HCT116 (cell line): ENCODE measurements at regions not wholly inside any gene's neighbourhood (a gene's known extent, or its start where the extent isn't known, plus 50 kb on each side); places are given as distances from the start of the nearest gene placed in this dataset.

Source experiments
- ATAC-seq: fragments of 200-7000 bp; cut with Tn5 transposase; 2 replicates; pipeline ENCODE4 v1.9.1; 2020; ENCODE audit warnings: mild to moderate bottlenecking, moderate library complexity
- BruUV-seq: library from RNA; stranded (reverse); fragments of 400-500 nt; replicated peaks from 2 replicates; lab custom pipeline; 2021; lab: Mats Ljungman, UMichigan
- CTCF ChIA-PET: fragments of 300-600 bp; sonication (Branson Sonifier 250); formaldehyde crosslinking; loops from one replicate; lab custom pipeline; 2021; ENCODE audit warnings: antibody characterized with exemption; lab: Charles Lee
- POLR2A ChIA-PET: fragments of 300-600, 350-600 bp; sonication (Branson Sonifier 250); formaldehyde crosslinking; loops from one replicate; lab custom pipeline; 2021; ENCODE audit warnings: antibody characterized with exemption; lab: Charles Lee
- RAD21 ChIA-PET, 2 experiments: fragments of 300-600 bp; sonication (Branson Sonifier 250); formaldehyde crosslinking; loops; one replicate each; lab custom pipeline; 2023; ENCODE audit warnings: low total read pairs in 2 of 2; ENCODE audit not compliant: uncharacterized antibody in 2 of 2, unreplicated experiment in 2 of 2, low non-redundant PET in 1 of 2; lab: Charles Lee
- DNase-seq: peaks from one replicate; pipeline ENCODE4 v3.0.0-alpha.2; 2010; ENCODE audit warnings: low read depth, low spot score
- H2AFZ ChIP-seq: fragments of 200-600 bp; shearing (Covaris generic), sonication (generic); 2 replicates; pipeline ENCODE4 v1.6.1; 2017; ENCODE audit warnings: low read depth, mixed run types, mixed read lengths, antibody characterized with exemption, low read length; ENCODE audit not compliant: poor library complexity, severe bottlenecking
- H3K27ac ChIP-seq: 2 replicates; pipeline ENCODE4 v1.5.1; 2012; ENCODE audit warnings: low read depth, low read length
- H3K27me3 ChIP-seq: fragments of 200-600 bp; sonication (generic); 2 replicates; pipeline ENCODE4 v1.6.1; 2016; ENCODE audit warnings: mixed run types, low read length, mixed read lengths; ENCODE audit not compliant: insufficient read depth
- H3K36me3 ChIP-seq, 2 experiments: fragments of 200-500 bp in 1 of 2; fragments of 200-600 bp in 1 of 2; sonication (Bioruptor generic) in 1 of 2; sonication (generic) in 1 of 2; 2 replicates each; pipeline versions ENCODE4 v1.5.1 to v1.6.1; 2014 to 2016; ENCODE audit warnings: low read length in 2 of 2, inconsistent platforms in 1 of 2, mixed read lengths in 1 of 2, mixed run types in 1 of 2; ENCODE audit not compliant: insufficient read depth in 2 of 2, control insufficient read depth in 1 of 2
- H3K4me1 ChIP-seq, 2 experiments: fragments of 200-600 bp in 1 of 2; sonication (generic) in 1 of 2; 2 replicates each; pipeline versions ENCODE4 v1.5.1 to v1.6.1; 2012 to 2017; ENCODE audit warnings: low read length in 2 of 2, inconsistent platforms in 1 of 2, mild to moderate bottlenecking in 1 of 2, mixed read lengths in 1 of 2, mixed run types in 1 of 2, moderate library complexity in 1 of 2; ENCODE audit not compliant: insufficient read depth in 2 of 2, control insufficient read depth in 1 of 2
- H3K4me2 ChIP-seq: fragments of 200-600 bp; sonication (generic); 2 replicates; pipeline ENCODE4 v1.6.1; 2017; ENCODE audit warnings: mixed run types, low read length, mixed read lengths
- H3K4me3 ChIP-seq, 2 experiments: fragments of 200-600 bp in 1 of 2; sonication (generic) in 1 of 2; replicated peaks in 1 of 2; 2 replicates each; pipeline ENCODE4 v1.5.1; 2011 to 2016; ENCODE audit warnings: low read length in 2 of 2, control low read depth in 1 of 2, low read depth in 1 of 2, mild to moderate bottlenecking in 1 of 2, mixed read lengths in 1 of 2, mixed run types in 1 of 2
- H3K79me2 ChIP-seq: fragments of 200-600 bp; sonication (generic); 2 replicates; pipeline ENCODE4 v1.6.1; 2017; ENCODE audit warnings: mild to moderate bottlenecking, mixed run types, low read length, moderate library complexity, mixed read lengths; ENCODE audit not compliant: insufficient read depth
- H3K9ac ChIP-seq: fragments of 200-600 bp; sonication (generic); 2 replicates; pipeline ENCODE4 v1.6.1; 2016; ENCODE audit warnings: low read length, mixed read lengths
- H3K9me2 ChIP-seq: fragments of 200-600 bp; sonication (generic), shearing (Covaris generic); 2 replicates; pipeline ENCODE4 v1.6.1; 2017; ENCODE audit warnings: mixed run types, mild to moderate bottlenecking, moderate library complexity; ENCODE audit not compliant: insufficient read depth
- H3K9me3 ChIP-seq, 2 experiments: fragments of 200-500 bp in 1 of 2; fragments of 200-600 bp in 1 of 2; sonication (Bioruptor generic) in 1 of 2; sonication (generic) in 1 of 2; 2 replicates each; pipeline ENCODE4 v1.6.1; 2014 to 2017; ENCODE audit warnings: low read length in 2 of 2, mixed read lengths in 2 of 2, inconsistent platforms in 1 of 2, low read depth in 1 of 2, mild to moderate bottlenecking in 1 of 2, mixed run types in 1 of 2, moderate library complexity in 1 of 2; ENCODE audit not compliant: control insufficient read depth in 1 of 2, insufficient read depth in 1 of 2
- H4K20me1 ChIP-seq: fragments of 200-600 bp; sonication (generic), shearing (Covaris generic); 2 replicates; pipeline ENCODE4 v1.6.1; 2017; ENCODE audit warnings: mixed run types, mild to moderate bottlenecking, moderate library complexity; ENCODE audit not compliant: insufficient read depth
- ATF3 ChIP-seq: IDR thresholded peaks from 2 replicates; pipeline ENCODE4 v1.6.1; 2012
- CBX3 ChIP-seq: IDR thresholded peaks from 2 replicates; pipeline ENCODE4 v1.6.1; 2012; ENCODE audit warnings: low read depth
- CEBPB ChIP-seq: IDR thresholded peaks from 2 replicates; pipeline ENCODE4 v1.6.1; 2012; ENCODE audit warnings: low read depth
- EGR1 ChIP-seq: IDR thresholded peaks from 2 replicates; pipeline ENCODE4 v1.6.1; 2012; ENCODE audit warnings: low read depth
- ELF1 ChIP-seq: IDR thresholded peaks from 2 replicates; pipeline ENCODE4 v1.6.1; 2012; ENCODE audit warnings: low read depth, borderline replicate concordance
- EZH2 ChIP-seq: fragments of 200-600 bp; sonication (generic); IDR thresholded peaks from 2 replicates; pipeline ENCODE4 v1.6.1; 2017; ENCODE audit warnings: antibody characterized with exemption, mixed run types
- EZH2phosphoT487 ChIP-seq: fragments of 200-600 bp; IDR thresholded peaks from 2 replicates; pipeline ENCODE4 v1.6.1; 2018; ENCODE audit warnings: antibody characterized with exemption, borderline replicate concordance
- FOSL1 ChIP-seq: IDR thresholded peaks from 2 replicates; pipeline ENCODE4 v1.6.1; 2012; ENCODE audit warnings: low read depth
- JUND ChIP-seq: IDR thresholded peaks from 2 replicates; pipeline ENCODE4 v1.6.1; 2012
- MAX ChIP-seq: IDR thresholded peaks from 2 replicates; pipeline ENCODE4 v1.6.1; 2012
- POLR2A ChIP-seq: IDR thresholded peaks from 2 replicates; pipeline ENCODE4 v1.7.0; 2011; ENCODE audit warnings: borderline replicate concordance; ENCODE audit not compliant: insufficient read depth, insufficient read length; ENCODE audit errors: extremely low read depth
- RAD21 ChIP-seq: IDR thresholded peaks from 2 replicates; pipeline ENCODE4 v1.6.1; 2012; ENCODE audit warnings: low read depth, mild to moderate bottlenecking
- SIN3A ChIP-seq: IDR thresholded peaks from 2 replicates; pipeline ENCODE4 v1.6.1; 2012; ENCODE audit warnings: low read depth
- SP1 ChIP-seq: IDR thresholded peaks from 2 replicates; pipeline ENCODE4 v1.6.1; 2012; ENCODE audit warnings: low read depth
- YY1 ChIP-seq: IDR thresholded peaks from 2 replicates; pipeline ENCODE4 v1.6.1; 2011; ENCODE audit warnings: low read length, low read depth, moderate library complexity, mild to moderate bottlenecking; ENCODE audit not compliant: insufficient replicate concordance; ENCODE audit errors: extremely low read depth
- ZBTB33 ChIP-seq: IDR thresholded peaks from 2 replicates; pipeline ENCODE4 v1.6.1; 2011; ENCODE audit warnings: mild to moderate bottlenecking, low read length, moderate library complexity; ENCODE audit not compliant: insufficient replicate concordance; ENCODE audit errors: extremely low read depth
- ZNF274 ChIP-seq: fragments of 200-500 bp; sonication (Bioruptor generic); IDR thresholded peaks from 2 replicates; pipeline ENCODE4 v1.6.1; 2014; ENCODE audit warnings: mild to moderate bottlenecking, low read depth, low read length, inconsistent platforms
- intact Hi-C: fragments of 100-400 bp; cut with micrococcal nuclease; formaldehyde crosslinking; loops from 2 replicates; pipeline ENCODE4 v1.10.0; 2022

GRCh38 chr6:167748046-167748445 lies 78.7 kb upstream of the AFDN start:
- intact Hi-C loops: no loop called here
- peaks cover 0 to 5% of the 10 kb centered on the region in 2 experiments; a peak in 2 of 4 replicates for H3K4me1 ChIP-seq
- RAD21 ChIA-PET: no interaction called here
- H3K27me3 ChIP-seq: no peaks in the 10 kb centered on the region; the same call in 1 of the 2 replicates
- no peak overlapping the region for H2AFZ ChIP-seq
- DNase-seq: no peak
- no peak overlapping the region for H3K4me2 ChIP-seq
- TF ChIP-seq ZNF274 (no peak), CBX3 (no peak), YY1 (no peak), SP1 (no peak), ATF3 (no peak), SIN3A (no peak), RAD21 (no peak), EZH2 (no peak), CEBPB (no peak), JUND (no peak), EGR1 (no peak), ELF1 (no peak), POLR2A (no peak), MAX (no peak), ZBTB33 (no peak), FOSL1 (no peak), EZH2phosphoT487 (no peak)
- H3K9me2 ChIP-seq: no peaks in the 10 kb centered on the region
- no peaks in the 10 kb centered on the region for H3K36me3 ChIP-seq
- POLR2A ChIA-PET: no interaction called here
- no peaks in the 10 kb centered on the region; the same call in 1 of the 2 replicates for H4K20me1 ChIP-seq
- CTCF ChIA-PET: no interaction called here
- no peak for ATAC-seq
- no peaks in the 10 kb centered on the region for H3K79me2 ChIP-seq
- H3K9me3 ChIP-seq: no peaks in the 10 kb centered on the region
- no peak overlapping the region for H3K4me3 ChIP-seq
- no TSS peak for BruUV-seq
- H3K27ac ChIP-seq: no peak overlapping the region
- no peak overlapping the region for H3K9ac ChIP-seq
